Neural cell (in vitro differentiated cells): ENCODE measurements at regions not wholly inside any gene's neighbourhood (a gene's known extent, or its start where the extent isn't known, plus 50 kb on each side); places are given as distances from the start of the nearest gene placed in this dataset.

Experiments used
- H2AFZ ChIP-seq: fragments of 200-600, 300-800 bp; sonication (generic), shearing (Covaris generic); 2 replicates; pipeline ENCODE4 v1.6.0; 2014; ENCODE audit warnings: low read depth, mild to moderate bottlenecking, antibody characterized with exemption, low read length, moderate library complexity
- H3F3A ChIP-seq: fragments of 200-600 bp; shearing (Covaris generic); 2 replicates; pipeline ENCODE4 v1.6.1; 2016; ENCODE audit warnings: mild to moderate bottlenecking, moderate library complexity, mixed read lengths, antibody characterized with exemption, low read length; ENCODE audit not compliant: insufficient read depth, poor library complexity, severe bottlenecking
- H3K27ac ChIP-seq: fragments of 200-600, 300-800 bp; sonication (generic), shearing (Covaris generic); 2 replicates; pipeline ENCODE4 v1.5.1; 2014; ENCODE audit warnings: mild to moderate bottlenecking, low read length, moderate library complexity
- H3K27me3 ChIP-seq: fragments of 300-800, 200-600 bp; sonication (generic), shearing (Covaris generic); 2 replicates; pipeline ENCODE4 v1.6.0; 2014; ENCODE audit warnings: mild to moderate bottlenecking, low read depth, low read length, moderate library complexity; ENCODE audit not compliant: insufficient read depth
- H3K36me3 ChIP-seq: fragments of 300-800, 200-600 bp; sonication (generic), shearing (Covaris generic); 2 replicates; pipeline ENCODE4 v1.5.1; 2014; ENCODE audit warnings: mild to moderate bottlenecking, antibody characterized with exemption, low read length, moderate library complexity; ENCODE audit not compliant: insufficient read depth
- H3K4me2 ChIP-seq: fragments of 300-800, 200-600 bp; sonication (generic), shearing (Covaris generic); 2 replicates; pipeline ENCODE4 v1.6.0; 2014; ENCODE audit warnings: mild to moderate bottlenecking, low read length
- H3K4me3 ChIP-seq: fragments of 300-800, 200-600 bp; sonication (generic), shearing (Covaris generic); 2 replicates; pipeline ENCODE4 v1.5.1; 2014; ENCODE audit warnings: mild to moderate bottlenecking, low read length, moderate library complexity
- H3K79me2 ChIP-seq: fragments of 200-600 bp; shearing (Covaris generic); replicated peaks from 2 replicates; pipeline ENCODE4 v1.6.0; 2014; ENCODE audit warnings: mild to moderate bottlenecking, low read length, moderate library complexity; ENCODE audit not compliant: insufficient read depth
- H3K9ac ChIP-seq: fragments of 300-800, 200-600 bp; sonication (generic), shearing (Covaris generic); 2 replicates; pipeline ENCODE4 v1.6.1; 2016; ENCODE audit warnings: mild to moderate bottlenecking, low read length, mixed read lengths
- H3K9me2 ChIP-seq: fragments of 200-600 bp; shearing (Covaris generic); 2 replicates; pipeline ENCODE4 v1.6.1; 2016; ENCODE audit warnings: mild to moderate bottlenecking, low read length, mixed read lengths; ENCODE audit not compliant: insufficient read depth
- H3K9me3 ChIP-seq: fragments of 200-600, 300-800 bp; sonication (generic), shearing (Covaris generic); 2 replicates; pipeline ENCODE4 v1.6.1; 2016; ENCODE audit warnings: mild to moderate bottlenecking, mixed run types, low read length, moderate library complexity, mixed read lengths
- H4K20me1 ChIP-seq: fragments of 200-600 bp; shearing (Covaris generic); 2 replicates; pipeline ENCODE4 v1.6.1; 2016; ENCODE audit warnings: mild to moderate bottlenecking, mixed run types; ENCODE audit not compliant: insufficient read depth
- CTCF ChIP-seq: fragments of 450-650 bp; IDR thresholded peaks from 2 replicates; pipeline ENCODE4 v1.5.1; 2014; ENCODE audit warnings: antibody characterized with exemption, mild to moderate bottlenecking, moderate library complexity; ENCODE audit not compliant: poor library complexity, severe bottlenecking
- EP300 ChIP-seq: fragments of 450-650 bp; conservative IDR thresholded peaks from 2 replicates; pipeline ENCODE4 v1.6.1; 2014; ENCODE audit warnings: antibody characterized with exemption, mild to moderate bottlenecking, moderate library complexity; ENCODE audit not compliant: poor library complexity, severe bottlenecking
- EZH2 ChIP-seq: fragments of 200-600, 300-800 bp; shearing (Covaris generic), sonication (generic); IDR thresholded peaks from 2 replicates; pipeline ENCODE4 v1.6.1; 2014; ENCODE audit warnings: antibody characterized with exemption, low read length, borderline replicate concordance, mild to moderate bottlenecking; ENCODE audit not compliant: insufficient read depth, poor library complexity, severe bottlenecking
- MXI1 ChIP-seq: fragments of 450-650 bp; conservative IDR thresholded peaks from 2 replicates; pipeline ENCODE4 v1.6.1; 2014; ENCODE audit warnings: antibody characterized with exemption, mild to moderate bottlenecking; ENCODE audit not compliant: poor library complexity, severe bottlenecking
- POLR2AphosphoS5 ChIP-seq: IDR thresholded peaks from 2 replicates; pipeline ENCODE4 v1.6.1; 2012
- RAD21 ChIP-seq: fragments of 450-650 bp; conservative IDR thresholded peaks from 2 replicates; pipeline ENCODE4 v1.6.1; 2014; ENCODE audit warnings: antibody characterized with exemption, mild to moderate bottlenecking, moderate library complexity
- REST ChIP-seq: IDR thresholded peaks from 2 replicates; pipeline ENCODE4 v1.6.1; 2012; ENCODE audit warnings: borderline replicate concordance
- SMC3 ChIP-seq: fragments of 450-650 bp; conservative IDR thresholded peaks from 2 replicates; pipeline ENCODE4 v1.6.1; 2014; ENCODE audit warnings: antibody characterized with exemption, mild to moderate bottlenecking, moderate library complexity; ENCODE audit not compliant: poor library complexity
- TAF1 ChIP-seq: IDR thresholded peaks from 2 replicates; pipeline ENCODE4 v1.6.1; 2012; ENCODE audit warnings: low read depth

- Histone ChIP-seq H3K9me2 (no peaks in the 10 kb centered on the region), H3F3A (no peaks in the 10 kb centered on the region), H3K9me3 (no peaks in the 10 kb centered on the region), H3K27ac (no peak overlapping the region), H3K4me3 (no peak overlapping the region), H3K4me2 (no peak overlapping the region), H4K20me1 (no peaks in the 10 kb centered on the region), H3K9ac (no peak overlapping the region), H3K79me2 (no peaks in the 10 kb centered on the region), H3K27me3 (no peaks in the 10 kb centered on the region), H3K36me3 (no peaks in the 10 kb centered on the region), H2AFZ (no peak overlapping the region)
- TF ChIP-seq SMC3 (no peak), CTCF (no peak), EZH2 (no peak), REST (no peak), POLR2AphosphoS5 (no peak), RAD21 (no peak), TAF1 (no peak), MXI1 (no peak), EP300 (no peak)
These were observed 148.2 kb upstream of the BDNF start for GRCh38 chr11:27848423-27848822.

GRCh38 chr11:27847496-27847895, 147.2 kb upstream of the BDNF start:
- H3K79me2 ChIP-seq: no peaks in the 10 kb centered on the region
- H2AFZ ChIP-seq: no peak overlapping the region
- H3K9me2 ChIP-seq: no peaks in the 10 kb centered on the region
- no peaks in the 10 kb centered on the region for H3K9me3 ChIP-seq
- TF ChIP-seq POLR2AphosphoS5 (no peak), CTCF (no peak), REST (no peak), SMC3 (no peak), EP300 (no peak), RAD21 (no peak)
- H3K36me3 ChIP-seq: no peaks in the 10 kb centered on the region
- H3F3A ChIP-seq: no peaks in the 10 kb centered on the region
- no peaks in the 10 kb centered on the region for H3K27me3 ChIP-seq
- no peak overlapping the region for H3K4me3 ChIP-seq
- no peak overlapping the region for H3K27ac ChIP-seq
- no peaks in the 10 kb centered on the region for H4K20me1 ChIP-seq
- H3K4me2 ChIP-seq: no peak overlapping the region
- no peak overlapping the region for H3K9ac ChIP-seq
